Frontal cortex (tissue), 3 donors: ENCODE measurements at regions not wholly inside any gene's neighbourhood (a gene's known extent, or its start where the extent isn't known, plus 50 kb on each side); places are given as distances from the start of the nearest gene placed in this dataset.

Experiments used
- DNase-seq, 2 donors: peaks; one replicate each; pipeline ENCODE4 v3.0.0; 2012; ENCODE audit warnings: low spot score in 2 of 2
- FAIRE-seq: peaks from 2 replicates; lab custom pipeline; 2012; peaks lifted over from hg19 to GRCh38; lab: Jason Lieb, UNC
- donor health status: control.
- donor health status: control.
- donor health status: control.

DNA sequence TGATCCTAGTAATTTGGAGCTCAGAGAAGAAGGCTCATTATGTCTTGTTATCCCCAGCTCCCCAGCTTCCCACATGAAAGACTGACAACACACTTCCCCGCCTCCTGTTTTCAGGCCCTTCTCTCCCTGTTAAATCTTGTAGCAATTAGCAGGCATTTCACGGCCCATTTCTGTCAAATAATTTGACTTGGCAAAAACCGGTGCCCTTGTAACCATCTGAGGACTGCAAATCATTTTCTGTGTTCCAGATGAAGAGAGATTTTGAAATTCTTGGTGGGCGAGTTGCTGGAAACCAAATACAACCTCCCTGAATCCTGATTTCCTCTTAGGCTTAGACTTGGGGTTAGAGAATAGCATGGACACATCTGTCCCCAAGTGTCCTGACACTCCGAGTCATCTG lies 109.7 kb downstream of the MSX2 start:
- no peak for DNase-seq
- FAIRE-seq: no peak

DNA sequence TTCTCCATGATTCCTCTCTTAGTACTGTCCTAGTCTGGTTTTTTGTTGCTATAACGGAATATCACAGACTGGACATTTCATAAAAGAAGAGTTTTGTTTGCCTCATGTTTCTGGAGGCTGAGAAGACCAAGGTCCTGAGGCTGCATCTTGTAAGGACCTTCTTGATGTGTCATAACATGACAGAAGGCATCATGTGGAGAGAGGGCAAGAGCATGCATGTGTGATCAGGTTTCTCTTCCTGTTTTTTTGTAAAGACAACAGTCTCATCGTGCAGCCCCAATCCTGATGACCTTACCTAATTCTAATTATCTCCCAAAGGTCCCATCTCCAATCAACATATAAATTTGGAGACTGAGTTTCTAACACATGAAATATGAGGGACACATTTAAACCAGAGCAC lies 108.4 kb downstream of the MSX2 start:
- FAIRE-seq: no peak
- no peak for DNase-seq

DNA sequence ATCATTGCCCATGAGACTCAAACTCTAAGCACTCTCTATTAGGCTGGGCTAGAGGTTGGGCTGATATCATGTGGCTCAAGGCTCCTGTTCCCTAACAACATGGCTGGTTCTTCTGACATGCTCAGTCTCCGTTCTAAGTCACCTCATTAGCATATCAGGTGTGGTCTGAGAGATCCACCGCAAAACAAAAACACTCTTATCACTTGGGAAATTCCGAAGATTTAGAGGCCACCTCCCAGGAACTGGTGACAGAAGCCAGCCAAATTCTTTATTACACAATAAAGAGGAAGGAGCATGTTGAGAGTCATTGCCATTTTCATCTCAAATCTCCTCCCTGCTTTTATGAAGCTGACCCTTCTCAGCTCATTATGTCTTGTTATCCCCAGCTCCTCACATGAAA lies 107.6 kb downstream of the MSX2 start:
- FAIRE-seq: no peak

DNA sequence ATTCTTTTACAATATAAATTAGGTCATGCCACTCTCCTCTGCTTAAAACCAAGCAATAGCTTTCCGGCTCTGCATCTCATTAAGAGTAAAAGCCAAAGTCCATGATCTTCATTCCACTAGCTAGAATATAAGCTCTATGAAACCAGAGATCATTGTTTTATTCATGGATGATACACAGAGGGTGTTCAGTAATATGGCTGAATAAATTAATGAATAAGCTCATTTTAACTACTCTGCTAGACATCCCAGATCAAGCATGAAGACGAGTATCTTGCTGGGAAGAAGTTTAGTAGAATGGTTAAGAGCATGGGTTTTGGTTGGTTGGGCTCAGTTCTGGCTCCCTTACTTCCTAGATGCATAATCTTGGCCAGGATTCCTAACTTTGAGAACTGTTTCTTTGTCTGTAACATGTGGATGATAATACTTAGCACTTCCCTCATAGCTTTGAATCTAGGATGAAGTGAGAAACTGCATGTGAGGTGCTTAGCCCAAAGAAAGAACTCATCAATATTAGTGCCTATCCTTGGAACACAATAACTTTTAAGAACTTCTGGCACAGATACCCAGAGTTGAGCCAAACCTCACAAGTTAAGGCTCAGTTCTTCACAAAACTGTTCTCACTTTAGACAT lies 106.8 kb downstream of the MSX2 start:
- DNase-seq: no peak
- FAIRE-seq: no peak

More for the DNA sequence above, 107.6 kb downstream of the MSX2 start:
- DNase-seq: no peak

DNA sequence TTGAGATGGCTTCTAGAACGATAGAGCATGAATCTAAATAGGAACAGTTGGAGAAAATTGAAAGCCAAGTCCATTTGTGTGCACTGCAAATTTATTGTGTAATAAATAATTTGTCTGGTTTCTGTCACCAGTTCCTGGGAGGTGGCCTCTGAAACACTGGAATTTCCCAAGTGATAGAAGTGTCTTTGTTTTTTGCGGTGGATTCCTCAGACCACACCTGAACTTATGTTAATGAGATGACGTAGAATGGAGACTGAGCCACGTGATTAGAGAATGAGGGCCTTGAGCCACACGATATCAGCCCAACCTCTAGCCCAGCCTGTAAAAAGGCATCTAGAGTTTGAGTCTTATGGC lies 105.1 kb downstream of the MSX2 start:
- no peak for DNase-seq
- FAIRE-seq: no peak

DNA sequence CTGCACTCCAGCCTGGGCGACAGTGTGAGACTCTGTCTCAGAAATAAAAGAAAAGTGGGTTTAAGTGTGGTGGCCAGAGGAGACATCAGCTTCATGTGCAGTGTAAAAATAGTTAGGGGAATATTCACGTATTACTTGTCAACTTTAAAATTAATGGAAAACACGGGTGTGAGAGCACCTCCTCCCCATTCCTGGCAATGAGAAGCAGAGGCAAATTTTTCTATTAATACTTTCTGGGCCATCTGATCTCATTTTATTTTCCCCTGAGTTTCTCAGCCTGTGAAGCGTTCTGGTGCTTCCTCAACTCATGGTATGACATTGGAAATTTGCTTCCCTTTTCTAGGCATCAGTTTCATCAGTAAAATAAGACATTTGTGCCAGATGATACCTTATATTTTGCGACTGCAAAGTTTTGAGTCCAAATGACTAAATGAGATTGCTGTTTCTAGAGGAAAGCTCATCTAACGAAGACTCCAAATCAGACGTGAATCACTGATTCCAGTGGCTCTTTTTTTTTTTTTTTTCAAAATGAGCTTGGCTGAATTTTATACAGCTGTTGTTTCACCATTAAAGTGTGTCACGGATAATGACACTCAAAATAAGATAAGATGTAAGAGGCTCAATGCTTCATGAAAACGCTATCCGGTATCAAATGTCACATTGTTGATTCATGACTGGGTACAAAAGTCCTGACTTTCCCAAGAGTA lies 104.6 kb downstream of the MSX2 start:
- no peak for FAIRE-seq
- no peak for DNase-seq

DNA sequence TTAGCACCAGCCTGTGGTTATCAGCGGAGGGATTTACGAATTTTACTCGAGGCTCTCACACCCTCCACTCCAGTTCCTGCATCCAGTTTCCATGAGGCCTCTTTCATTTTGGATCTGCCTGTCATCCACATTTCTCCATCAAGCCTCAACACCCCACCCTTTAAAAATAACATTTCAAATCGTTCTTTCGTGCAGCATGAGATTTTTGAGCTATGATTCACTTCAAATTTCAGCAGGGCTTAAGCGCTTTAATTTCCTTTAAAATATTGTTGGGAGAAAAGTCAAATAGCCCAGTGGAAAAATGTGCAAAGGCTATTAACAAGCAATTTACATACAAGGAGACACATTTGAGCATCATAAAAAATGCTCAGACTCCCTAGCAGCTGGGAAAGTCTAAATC lies 103.2 kb downstream of the MSX2 start:
- DNase-seq (no peak), FAIRE-seq (no peak)

DNA sequence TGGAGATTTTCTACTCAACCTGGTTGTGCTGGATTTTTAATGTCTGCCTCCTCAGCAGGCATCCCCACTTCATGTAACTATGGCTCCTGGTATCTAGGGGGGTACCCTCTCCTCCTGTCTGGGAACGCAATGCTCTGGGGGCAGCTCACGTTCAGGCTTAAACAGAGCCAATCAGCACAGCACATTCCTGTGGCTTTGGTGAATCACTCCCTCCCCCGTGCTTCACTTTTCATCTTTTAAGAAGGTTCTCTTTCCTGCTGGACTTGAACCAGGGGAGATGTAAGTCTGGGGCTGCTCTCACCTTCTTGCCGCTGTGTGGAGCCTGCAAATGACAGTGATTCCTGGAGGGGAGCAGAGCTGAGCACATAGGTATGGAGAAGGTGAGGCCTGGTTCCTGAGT lies 101.2 kb downstream of the MSX2 start:
- no peak for FAIRE-seq
- DNase-seq: no peak

DNA sequence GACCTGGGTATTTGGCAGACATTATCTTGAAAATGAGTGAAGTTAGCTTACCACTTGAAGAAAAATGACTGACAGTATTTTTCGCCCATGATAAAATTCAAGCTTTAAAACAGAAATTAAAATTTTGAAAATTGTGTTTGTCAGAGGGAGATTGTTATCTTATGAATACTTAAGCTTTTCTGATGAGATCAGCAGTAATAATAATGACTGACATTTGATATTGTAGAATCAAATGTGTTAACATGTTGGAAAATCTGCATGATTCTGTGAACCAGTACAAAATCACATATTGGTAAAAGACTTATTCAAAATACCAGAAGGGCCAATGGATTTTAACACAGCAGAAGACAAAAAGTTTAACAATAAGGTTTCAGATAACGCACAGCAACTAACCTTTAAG lies 94.0 kb downstream of the MSX2 start:
- DNase-seq: no peak
- no peak for FAIRE-seq

DNA sequence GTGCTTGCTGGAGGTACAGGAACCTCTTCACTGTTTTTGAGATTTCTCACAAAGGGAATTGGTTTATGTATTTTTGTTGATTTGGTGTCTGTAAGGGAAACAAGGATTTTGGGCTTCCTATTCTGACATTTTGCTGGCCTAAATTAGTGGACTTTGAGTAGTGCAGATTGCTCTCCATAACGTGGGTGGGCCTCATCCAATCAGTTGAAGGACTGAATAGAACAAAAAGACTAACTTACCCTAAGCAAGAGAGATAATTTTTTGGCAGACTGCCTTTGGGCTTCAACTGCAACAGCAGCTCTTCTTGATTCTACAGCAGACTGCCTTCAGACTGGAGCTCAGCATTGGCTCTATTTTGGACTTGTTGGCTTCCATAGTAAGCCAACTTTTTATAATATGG lies 93.2 kb downstream of the MSX2 start:
- DNase-seq: no peak
- FAIRE-seq: no peak

DNA sequence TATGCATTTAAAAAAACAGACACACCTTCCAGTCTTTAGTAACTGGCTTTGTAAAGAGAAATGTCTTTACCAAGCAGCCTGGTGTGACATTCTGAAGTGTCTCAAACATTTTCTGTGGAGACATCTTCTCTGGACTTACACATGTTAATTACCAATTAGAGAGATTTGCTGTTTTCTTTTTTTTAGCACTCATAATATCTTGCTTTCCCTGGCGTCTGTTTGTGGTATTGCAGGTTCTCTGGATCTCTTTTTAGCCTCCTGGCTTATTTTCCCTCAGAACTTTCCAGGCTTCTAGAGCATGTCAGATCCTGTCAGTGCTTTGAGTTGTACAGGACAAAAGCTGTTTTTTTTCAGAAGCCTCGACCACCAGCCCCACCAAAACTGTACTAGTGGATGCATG lies 92.5 kb downstream of the MSX2 start:
- FAIRE-seq: no peak
- no peak for DNase-seq

DNA sequence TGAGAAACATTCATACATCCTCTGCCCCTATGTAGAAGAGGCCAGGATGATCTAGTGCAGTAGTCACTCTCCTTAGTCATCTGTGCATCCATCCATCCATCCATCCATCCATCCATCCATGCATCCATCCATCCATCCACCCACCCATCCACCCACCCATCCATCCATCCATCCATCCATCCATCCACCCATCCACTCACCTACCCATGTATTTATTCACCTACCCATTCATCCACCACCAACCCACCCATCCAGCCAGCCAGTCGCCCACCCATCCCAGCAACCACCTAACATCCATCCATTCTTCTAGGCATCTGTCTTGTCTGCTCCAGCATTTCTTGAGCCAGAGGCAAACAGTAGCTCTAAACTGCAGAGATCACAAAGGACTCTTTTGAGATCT lies 87.1 kb downstream of the MSX2 start:
- no peak for FAIRE-seq

DNA sequence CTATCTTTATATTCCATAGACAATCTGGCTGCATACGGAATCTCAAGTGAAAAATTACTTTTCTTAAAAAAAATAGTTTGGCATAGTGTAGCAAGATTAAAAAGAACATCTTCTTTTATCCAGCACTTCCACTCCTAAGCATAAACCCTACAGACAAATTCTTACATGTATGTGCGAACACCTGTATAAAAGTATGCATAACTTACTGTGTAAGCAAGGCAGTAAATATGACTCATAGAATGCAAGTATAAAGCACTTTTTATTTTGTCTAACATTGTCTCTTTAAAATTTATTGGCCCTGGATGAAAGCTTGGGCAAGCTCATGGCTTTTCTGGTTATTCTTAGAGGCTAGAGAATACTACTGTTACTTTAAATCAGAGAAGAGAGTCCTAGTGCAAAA lies 86.4 kb downstream of the MSX2 start:
- DNase-seq (no peak), FAIRE-seq (no peak)

More for the DNA sequence above, 87.1 kb downstream of the MSX2 start:
- no peak for DNase-seq

DNA sequence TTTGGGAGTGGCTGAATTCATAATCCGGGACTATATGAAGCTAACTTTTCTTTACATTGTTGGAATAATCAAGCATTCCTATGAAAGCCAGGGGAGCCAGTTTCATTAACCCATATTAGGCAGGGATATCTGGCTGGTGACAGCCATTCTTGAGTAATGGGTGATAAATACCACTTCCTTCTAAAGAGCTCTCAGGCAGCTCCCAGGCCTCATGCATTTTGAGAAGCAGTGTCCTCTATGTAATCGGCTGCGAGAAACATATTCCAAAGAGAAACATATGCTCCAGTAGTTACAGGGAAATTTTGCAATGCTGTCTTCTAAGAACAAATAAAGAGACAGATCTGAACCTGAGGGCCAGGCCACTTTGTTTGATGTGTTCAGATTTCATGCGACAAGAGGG lies 83.1 kb downstream of the MSX2 start:
- FAIRE-seq: no peak
- DNase-seq: no peak

DNA sequence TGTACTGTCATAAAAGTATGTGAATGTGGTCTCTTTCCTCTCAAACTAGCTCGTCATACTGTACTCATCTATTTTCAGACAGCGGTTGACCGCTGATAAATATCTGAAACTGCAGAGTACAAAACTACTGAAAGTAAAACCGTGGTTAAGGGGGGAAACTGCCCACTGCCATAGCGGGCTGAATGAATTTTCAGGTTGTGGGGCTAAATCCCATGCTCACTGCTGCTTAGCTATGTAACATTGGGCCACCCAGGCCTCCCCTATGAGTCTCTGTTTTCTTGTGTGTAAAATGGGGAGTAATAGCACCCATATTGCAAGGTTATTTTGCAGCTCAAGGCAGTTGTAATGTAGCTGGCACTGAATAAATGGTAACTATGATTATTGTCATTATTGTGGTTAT lies 82.3 kb downstream of the MSX2 start:
- DNase-seq: no peak
- no peak for FAIRE-seq

DNA sequence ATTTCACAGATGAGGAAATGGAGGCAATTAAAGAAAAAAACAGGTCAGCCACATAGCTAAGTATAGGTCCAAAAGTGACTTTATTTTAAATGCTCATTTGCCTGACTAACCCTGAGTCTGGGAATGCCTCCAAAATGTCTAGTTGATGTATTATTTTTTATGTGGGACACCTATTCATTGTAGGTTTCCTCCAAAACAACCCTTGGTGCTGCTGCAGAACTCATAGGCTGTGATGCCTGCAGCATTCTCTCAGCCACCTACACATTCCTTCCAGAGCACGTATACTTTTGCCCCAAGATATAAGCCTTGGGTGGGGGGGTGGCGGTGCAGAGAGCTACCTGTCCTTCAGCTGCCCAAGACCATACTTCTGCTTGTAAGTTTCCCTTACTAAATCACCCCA lies 77.4 kb downstream of the MSX2 start:
- FAIRE-seq (no peak), DNase-seq (no peak)

DNA sequence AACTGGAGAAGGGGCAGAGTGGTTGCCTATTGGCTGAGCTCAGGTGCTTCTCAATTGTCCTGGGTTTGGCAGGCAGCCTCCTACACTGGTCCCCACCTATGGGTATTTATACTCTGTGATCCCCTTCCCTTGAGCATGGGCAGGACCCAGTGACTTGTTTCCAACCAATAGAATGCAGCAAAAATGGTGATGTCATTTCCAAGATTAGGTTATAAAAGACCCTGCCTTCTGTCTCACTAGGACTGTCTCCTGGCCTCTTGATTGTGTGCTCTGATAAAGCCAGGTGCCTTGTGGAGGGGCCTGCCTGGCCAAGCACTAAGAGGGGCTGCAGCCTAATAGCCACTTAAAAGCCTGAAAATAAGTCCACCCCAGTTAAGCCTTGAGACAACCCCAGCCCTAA lies 76.1 kb downstream of the MSX2 start:
- FAIRE-seq (no peak), DNase-seq (no peak)

DNA sequence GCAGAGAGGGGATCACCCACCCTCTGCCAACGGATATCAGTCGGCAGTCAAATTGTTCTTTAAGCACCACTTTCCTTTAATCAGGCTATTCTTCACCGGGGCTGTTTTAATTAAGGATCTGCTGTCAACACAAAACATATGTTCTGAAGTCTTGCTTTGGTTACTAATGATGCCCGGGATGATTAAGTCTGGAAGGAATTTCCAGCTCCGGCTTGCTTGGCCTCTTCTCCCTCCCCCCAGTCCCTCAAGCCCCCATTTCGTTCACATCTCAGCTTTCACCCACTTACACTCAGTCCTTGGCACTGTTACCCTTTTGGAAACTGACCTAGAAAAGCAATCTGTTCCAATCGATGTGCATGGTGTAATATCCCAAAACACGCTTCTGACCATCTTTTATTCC lies 74.7 kb downstream of the MSX2 start:
- no peak for FAIRE-seq
- no peak for DNase-seq

DNA sequence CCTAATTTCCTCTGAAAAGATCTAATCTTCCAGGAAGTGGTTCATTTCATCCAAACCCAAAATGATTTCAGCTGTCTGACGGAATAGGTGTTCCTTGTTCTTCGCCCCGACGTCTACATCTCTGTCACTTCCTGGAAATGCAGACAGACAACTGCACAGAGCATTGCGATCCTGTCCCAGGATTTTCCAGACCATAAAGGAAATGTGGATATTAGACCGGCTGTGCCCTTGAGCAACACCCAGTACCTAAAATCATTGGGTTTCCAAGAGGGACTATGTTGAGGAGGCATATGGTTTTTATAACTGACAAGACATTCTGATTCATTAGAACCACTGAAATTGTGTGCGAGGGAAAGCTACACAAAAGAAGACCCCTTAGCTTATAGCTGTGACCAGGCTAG lies 74.2 kb downstream of the MSX2 start:
- FAIRE-seq (no peak), DNase-seq (no peak)

DNA sequence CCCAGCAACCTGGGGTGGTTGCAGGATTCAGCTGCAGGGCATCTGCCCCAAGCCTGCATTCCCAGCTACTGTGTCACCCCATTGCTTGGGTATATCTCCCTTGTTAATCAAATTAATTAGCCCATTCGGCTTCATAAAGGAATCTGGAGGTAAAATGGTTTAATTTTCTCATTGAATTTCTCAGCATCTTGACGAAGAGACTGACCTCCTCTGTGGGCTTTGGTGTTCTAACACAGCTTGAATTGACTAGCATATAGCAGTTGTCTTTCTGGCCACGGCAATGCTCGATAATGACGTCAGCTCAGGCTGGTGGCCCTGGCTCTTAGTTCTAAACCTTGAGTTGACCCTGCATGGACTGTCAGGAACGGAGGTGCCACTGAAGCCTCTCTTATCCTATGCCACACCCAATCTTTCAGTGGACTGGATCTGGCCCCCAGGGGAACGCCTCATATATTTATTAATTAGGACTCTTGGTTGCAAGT lies 72.4 kb downstream of the MSX2 start:
- DNase-seq (no peak), FAIRE-seq (no peak)

DNA sequence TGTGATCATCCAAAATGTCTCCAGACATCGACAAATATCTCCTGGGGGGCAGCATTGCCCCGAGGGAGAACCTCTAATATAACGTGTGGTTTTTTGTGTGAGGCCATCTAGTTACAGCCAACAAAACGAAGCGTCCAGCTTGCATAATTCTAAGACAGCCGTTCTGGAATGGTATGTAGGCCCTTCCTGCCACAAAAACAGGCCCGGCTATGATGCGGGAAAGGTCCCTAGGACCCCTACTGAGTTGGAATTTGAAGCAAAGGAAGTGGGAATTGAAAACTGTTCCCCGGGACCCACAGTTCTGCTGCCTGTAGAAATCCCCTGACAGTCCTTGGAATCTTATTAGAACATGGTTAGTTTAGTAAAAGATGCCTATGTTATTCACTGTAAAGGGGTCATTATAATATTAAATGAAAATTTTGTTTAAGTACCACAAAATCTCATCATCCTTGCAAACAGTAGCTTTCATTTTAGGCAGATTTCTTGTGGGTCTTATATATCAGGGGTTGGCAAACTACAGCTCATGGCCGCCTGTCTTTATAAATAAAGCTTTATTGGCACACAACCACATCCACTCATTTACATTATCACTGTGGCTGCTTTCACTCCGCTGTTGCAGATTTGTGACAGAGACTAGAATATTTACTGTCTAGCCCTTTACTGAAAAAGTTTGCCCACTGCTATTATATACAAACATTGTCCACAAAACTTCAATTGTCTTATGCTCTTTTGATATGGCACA lies 70.7 kb downstream of the MSX2 start:
- FAIRE-seq: no peak
- DNase-seq: no peak
